Cardiac muscle cell (in vitro differentiated cells and primary cell): ENCODE measurements at regions not wholly inside any gene's neighbourhood (a gene's known extent, or its start where the extent isn't known, plus 50 kb on each side); places are given as distances from the start of the nearest gene placed in this dataset.

Experiments
- DNase-seq, 2 donors: peaks; one replicate each; pipeline versions ENCODE4 v3.0.0 to v3.0.0-alpha.2; 2010 to 2017; ENCODE audit warnings: low read depth in 1 of 2, low spot score in 1 of 2
- H3K27ac ChIP-seq: fragments of 200-600 bp; sonication (generic); 2 replicates; pipeline ENCODE4 v1.5.1; 2016
- H3K27me3 ChIP-seq: fragments of 200-600 bp; sonication (generic); 2 replicates; pipeline ENCODE4 v1.6.0; 2016; ENCODE audit warnings: control low read depth
- H3K36me3 ChIP-seq: fragments of 200-600 bp; sonication (generic); 2 replicates; pipeline ENCODE4 v1.5.1; 2016; ENCODE audit warnings: control low read depth
- H3K4me1 ChIP-seq: fragments of 200-600 bp; sonication (generic); 2 replicates; pipeline ENCODE4 v1.8.1; 2017; ENCODE audit warnings: low read depth, mild to moderate bottlenecking, mixed run types
- H3K4me3 ChIP-seq: fragments of 200-600 bp; sonication (generic); 2 replicates; pipeline ENCODE4 v1.5.1; 2016; ENCODE audit warnings: mild to moderate bottlenecking
- H3K9me3 ChIP-seq: fragments of 200-600 bp; sonication (generic); 2 replicates; pipeline ENCODE4 v1.5.1; 2017; ENCODE audit warnings: low read depth, mild to moderate bottlenecking, control low read depth
- TF ChIP-seq, protein P1 (sequence below): IDR thresholded peaks from 2 replicates; pipeline ENCODE4 v1.5.1; 2012; ENCODE audit warnings: low read depth, mild to moderate bottlenecking, low read length

DNA sequence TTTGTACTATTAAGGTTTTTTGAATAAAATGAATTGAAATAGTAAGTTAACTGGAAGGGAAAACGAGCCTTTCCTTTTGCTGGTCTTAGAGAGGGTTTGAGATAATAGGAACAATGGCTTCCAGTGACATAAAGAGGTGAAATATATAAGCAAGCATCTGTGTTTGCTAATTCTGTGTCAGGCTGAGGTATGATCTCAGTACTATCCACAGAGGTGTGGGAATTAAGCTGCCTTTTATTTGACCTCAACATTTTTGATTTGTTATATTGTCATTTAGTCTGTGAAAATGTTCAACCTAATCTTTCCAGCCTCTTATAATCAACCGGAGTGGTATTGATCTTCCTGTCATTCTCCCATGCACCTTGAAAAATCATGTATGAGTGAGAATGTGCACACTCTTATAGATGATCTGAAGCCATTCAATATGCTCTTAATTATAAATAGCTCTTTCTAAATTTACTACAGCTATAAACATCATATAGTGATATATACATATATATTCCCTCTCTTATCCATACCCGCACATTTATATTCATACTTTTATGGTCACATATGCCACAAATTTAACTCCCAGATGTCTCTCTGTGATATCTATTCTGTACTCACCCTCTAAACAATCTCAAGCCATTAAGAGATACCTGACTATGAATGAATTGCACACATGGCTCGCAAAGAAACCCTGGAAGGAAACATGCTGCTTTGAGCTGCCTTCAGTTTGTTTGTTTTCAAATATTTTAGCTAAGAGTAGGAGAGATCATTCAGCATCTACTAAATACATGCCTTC, 754.7 kb upstream of the NRSN1 start:
- H3K36me3 ChIP-seq: no peaks in the 10 kb centered on the region
- H3K9me3 ChIP-seq: no peaks in the 10 kb centered on the region
- no peak overlapping the region for H3K4me3 ChIP-seq
- H3K4me1 ChIP-seq: no peaks in the 10 kb centered on the region
- no peak for DNase-seq
- no peak overlapping the region for H3K27ac ChIP-seq
- TF ChIP-seq, protein P1, sequence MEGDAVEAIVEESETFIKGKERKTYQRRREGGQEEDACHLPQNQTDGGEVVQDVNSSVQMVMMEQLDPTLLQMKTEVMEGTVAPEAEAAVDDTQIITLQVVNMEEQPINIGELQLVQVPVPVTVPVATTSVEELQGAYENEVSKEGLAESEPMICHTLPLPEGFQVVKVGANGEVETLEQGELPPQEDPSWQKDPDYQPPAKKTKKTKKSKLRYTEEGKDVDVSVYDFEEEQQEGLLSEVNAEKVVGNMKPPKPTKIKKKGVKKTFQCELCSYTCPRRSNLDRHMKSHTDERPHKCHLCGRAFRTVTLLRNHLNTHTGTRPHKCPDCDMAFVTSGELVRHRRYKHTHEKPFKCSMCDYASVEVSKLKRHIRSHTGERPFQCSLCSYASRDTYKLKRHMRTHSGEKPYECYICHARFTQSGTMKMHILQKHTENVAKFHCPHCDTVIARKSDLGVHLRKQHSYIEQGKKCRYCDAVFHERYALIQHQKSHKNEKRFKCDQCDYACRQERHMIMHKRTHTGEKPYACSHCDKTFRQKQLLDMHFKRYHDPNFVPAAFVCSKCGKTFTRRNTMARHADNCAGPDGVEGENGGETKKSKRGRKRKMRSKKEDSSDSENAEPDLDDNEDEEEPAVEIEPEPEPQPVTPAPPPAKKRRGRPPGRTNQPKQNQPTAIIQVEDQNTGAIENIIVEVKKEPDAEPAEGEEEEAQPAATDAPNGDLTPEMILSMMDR: no peak
- H3K27me3 ChIP-seq: no peaks in the 10 kb centered on the region

DNA sequence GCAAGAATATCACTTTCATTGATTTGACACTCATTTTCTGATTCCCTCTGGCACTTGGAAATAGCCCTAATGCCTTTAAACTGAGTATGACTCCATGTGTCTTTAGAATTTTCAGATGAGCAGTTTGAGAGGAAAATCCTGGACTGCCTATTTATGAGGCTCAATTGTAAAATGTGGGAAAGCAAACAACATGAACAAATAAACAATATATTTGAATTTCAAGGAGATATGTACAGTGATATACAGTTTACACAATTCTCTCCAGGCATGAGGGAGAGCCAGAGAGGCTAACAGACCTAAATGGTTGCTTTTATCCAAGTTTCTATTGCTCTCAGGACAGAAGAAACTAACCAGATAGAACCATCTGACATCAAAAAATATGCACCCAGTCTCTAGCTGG, 748.2 kb upstream of the NRSN1 start:
- peaks cover 7% of the 10 kb centered on the region for H3K4me1 ChIP-seq
- DNase-seq: no peak
- H3K9me3 ChIP-seq: no peaks in the 10 kb centered on the region
- no peak overlapping the region for H3K4me3 ChIP-seq
- H3K27ac ChIP-seq: no peak overlapping the region
- no peaks in the 10 kb centered on the region for H3K27me3 ChIP-seq
- no peaks in the 10 kb centered on the region for H3K36me3 ChIP-seq
- TF ChIP-seq, protein P1: no peak

GRCh38 chr6:23380465-23380864, 745.5 kb upstream of the NRSN1 start:
- Histone ChIP-seq H3K36me3 (no peaks in the 10 kb centered on the region), H3K4me1 (peaks cover 7% of the 10 kb centered on the region), H3K4me3 (no peak overlapping the region), H3K9me3 (no peaks in the 10 kb centered on the region), H3K27me3 (no peaks in the 10 kb centered on the region), H3K27ac (no peak overlapping the region)
- TF ChIP-seq, protein P1: no peak
- no peak for DNase-seq

DNA sequence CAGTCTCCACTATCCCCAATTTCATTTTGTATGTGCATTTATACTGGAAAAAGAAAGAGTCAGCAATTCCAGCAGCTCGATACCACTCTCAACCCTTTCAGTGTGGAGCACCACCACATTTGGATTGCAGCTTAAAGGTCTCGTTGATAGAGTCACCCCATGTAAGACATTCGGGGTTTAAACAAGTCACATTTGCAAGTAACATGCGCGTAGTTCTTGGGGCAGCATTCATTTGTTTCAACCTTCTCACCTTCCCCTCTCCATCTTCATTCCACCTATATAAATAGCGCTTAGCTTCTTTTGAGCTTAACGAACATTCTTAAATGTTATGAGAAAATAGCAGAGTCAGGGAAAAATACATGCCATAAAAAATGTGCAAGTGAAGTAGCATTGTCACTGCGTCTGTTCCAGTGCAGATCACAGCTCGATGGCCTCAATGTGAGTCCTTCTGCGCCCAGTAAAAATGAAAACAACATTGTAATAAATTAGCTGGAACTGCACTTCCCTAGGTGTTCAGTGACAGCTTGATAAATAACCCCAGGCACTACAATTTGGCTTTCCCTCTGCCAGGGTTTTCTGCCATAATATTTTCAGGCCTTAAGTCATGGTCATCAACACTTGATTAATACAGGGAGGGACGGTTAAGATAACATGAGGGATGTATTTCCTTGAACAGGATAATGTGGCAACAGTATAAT, 737.8 kb upstream of the NRSN1 start:
- TF ChIP-seq, protein P1: no peak
- Histone ChIP-seq H3K9me3 (no peaks in the 10 kb centered on the region), H3K4me1 (no peaks in the 10 kb centered on the region), H3K27me3 (no peaks in the 10 kb centered on the region), H3K36me3 (no peaks in the 10 kb centered on the region), H3K4me3 (no peak overlapping the region), H3K27ac (no peak overlapping the region)
- no peak for DNase-seq

GRCh38 chr6:23389386-23389785, 736.6 kb upstream of the NRSN1 start:
- H3K27ac ChIP-seq: no peak overlapping the region
- H3K36me3 ChIP-seq: no peaks in the 10 kb centered on the region
- DNase-seq: no peak
- H3K27me3 ChIP-seq: no peaks in the 10 kb centered on the region
- no peaks in the 10 kb centered on the region for H3K9me3 ChIP-seq
- H3K4me3 ChIP-seq: no peak overlapping the region
- H3K4me1 ChIP-seq: no peaks in the 10 kb centered on the region
- TF ChIP-seq, protein P1: no peak
